ENCODE measurements at regions not wholly inside any gene's neighbourhood (a gene's known extent, or its start where the extent isn't known, plus 50 kb on each side); places are given as distances from the start of the nearest gene placed in this dataset.
A peak's percentile ranks its signal among the peaks of the same experiment; 100 is the strongest.

DNA sequence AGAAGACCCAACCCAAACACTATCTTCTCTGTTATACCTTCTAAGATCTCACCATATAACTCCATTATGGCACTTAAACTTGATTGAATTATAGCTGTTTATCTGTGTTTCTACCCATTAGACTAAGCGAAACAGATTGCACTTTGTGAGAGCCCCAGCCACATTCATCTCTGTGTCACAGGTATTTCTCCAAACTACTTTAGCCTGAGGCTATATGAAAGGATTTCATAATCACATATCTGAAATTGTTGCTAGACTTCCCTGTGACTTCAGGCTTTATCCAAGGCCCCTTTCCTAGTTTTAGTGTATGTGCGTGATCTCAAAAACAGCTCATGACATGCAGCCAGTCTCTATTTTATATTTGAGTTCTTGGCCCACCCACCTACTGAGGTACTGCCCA, 745.0 kb upstream of the ACVR2A start:
- DNase-seq = no peak

DNA sequence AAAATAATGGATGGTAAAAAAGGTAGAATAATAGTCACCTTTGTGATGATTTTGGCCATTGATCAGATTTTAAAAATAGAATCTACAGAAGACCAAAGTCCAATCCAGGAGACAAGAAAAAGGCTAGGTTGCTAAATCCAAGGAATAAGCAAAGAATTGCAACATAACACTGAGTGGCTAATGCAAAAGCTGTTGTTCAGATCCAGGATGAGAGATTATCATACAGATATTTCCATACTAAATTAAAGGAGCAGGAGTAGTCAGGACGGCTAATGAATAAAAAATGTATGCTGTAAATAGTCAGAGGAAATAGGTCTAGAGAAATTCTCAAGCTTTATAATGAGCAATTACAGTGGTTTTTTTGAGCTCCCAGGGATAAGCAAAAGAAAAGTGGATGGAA, 745.9 kb upstream of the ACVR2A start:
- DNase-seq = no peak

DNA sequence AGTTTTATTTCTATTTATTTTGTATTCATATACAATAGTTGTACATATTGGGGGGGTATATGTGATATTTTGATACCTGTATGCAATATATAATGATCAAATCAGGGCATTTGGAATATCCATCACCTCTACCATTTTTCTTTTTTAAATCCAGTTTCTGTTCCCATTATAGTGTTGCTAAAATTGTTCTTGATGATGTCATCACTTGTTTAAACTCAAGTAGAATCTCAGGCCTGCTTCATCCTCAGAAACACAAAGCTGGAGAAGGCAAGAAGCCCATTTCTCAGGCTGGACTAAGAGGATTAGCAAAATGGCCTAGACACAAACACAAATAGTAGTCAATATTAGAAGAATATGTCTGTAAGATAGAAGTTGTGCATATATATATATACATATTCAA, 747.1 kb upstream of the ACVR2A start:
- DNase-seq = no peak

DNA sequence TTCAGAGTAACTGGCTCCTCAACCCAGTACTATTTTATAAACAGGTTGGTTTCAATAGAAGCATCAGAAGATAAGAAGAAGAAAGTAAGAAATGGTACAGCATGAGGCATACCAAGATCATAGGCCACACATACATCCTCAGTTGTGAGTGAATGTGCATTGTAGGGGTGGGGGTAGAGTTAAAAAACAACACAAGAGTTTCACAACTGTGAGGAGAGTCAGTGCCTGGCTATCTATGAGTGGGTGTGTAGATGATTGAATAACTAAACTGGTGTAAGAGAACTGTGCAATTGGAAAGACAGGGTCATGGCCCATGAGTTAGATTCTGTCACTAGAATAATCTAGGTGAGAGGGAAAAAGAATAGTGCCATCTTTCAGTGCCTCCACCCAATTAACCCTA, 748.2 kb upstream of the ACVR2A start:
- no peak for DNase-seq

DNA sequence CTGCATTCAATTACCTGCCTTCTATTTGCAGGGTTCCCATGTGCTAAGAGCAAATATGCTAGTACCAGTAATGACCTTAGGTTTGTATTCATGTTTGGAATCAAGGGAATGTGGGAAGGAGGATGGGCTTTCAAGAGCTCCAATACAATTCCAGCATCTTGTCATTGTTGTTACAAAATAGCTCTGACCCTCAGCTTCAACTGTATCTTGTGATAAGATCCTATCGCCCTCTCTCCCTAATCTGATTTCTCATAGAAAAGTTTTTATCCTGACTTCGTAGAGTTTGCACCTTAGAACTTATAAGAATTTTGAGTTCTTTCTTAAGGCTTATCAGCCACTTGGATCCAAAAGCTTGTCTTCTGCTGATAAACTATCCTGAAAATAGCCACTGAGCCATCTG, 749.5 kb upstream of the ACVR2A start:
- no peak for DNase-seq

DNA sequence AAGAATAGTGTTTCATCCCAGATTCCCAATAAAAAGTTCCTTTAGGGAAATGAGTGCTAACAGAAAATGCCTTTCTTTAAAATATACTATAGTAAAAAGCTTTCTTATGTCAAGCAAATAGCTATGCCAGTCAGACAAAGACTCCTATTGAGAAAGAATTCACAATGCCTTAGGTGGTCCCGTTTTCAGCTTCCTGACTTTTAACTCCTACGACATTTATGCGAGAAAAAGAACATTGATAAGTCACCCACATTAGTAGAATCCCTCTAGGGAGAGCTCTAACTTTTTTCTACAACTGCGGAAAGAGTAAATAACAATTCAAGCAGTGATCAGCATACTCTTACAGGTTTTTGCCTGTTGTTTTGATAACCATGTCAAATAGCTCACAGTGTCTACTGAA, 750.8 kb upstream of the ACVR2A start:
- DNase-seq = no peak

DNA sequence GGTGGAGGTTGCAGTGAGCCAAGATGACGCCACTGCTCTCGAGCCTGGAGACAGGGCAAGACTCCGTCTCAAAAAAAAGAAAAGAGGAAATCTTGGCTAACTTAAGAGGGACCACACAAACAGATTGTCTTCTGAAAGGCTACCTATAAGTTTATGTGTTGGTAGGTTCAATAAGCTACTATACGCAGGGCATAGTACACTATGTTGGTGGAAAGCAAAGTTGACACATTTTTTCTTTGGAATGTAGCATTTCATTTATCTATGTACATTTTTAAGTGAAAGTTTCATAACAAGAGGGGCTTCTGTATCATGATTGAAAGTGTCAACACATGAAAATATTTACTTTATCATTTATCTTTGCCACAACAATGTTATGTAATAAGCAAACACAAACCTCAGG, 752.6 kb upstream of the ACVR2A start:
- no peak for DNase-seq

DNA sequence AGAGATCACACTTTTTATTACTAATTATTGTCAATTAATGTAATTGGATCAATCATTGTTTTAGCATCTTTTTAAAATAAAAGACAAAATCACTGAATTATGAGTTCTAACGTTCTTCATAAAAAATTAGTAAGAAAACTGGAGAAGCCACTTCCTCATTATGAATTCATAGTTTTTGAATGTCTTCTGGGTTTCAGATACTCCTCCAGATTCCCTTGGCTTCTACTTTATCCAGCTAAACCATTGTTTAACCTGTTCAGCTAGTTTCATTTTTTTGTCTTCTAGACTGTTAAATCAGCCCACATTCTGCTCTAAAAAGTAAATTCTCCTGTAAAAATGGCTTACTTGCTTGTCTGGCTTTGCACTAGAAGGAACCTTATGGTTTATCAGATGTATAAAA, 753.4 kb upstream of the ACVR2A start:
- no peak for DNase-seq

DNA sequence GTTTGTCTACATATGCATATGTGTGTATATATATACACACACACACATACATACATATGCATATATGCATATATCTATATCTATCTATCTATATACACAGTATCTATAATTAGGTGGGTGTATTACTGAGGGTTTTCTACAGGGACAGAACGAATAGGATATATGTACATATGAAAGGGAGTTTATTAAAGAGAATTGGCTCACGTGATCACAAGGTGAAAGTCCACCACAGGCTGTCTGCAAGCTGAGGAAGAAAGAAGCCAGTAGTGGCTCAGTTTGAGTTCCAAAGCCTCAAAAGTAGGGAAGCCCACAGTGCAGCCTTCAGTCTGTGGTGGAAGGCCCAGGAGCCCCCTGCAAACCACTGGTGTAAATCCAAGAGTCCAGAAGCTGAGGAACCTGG, 756.0 kb upstream of the ACVR2A start:
- DNase-seq = no peak

DNA sequence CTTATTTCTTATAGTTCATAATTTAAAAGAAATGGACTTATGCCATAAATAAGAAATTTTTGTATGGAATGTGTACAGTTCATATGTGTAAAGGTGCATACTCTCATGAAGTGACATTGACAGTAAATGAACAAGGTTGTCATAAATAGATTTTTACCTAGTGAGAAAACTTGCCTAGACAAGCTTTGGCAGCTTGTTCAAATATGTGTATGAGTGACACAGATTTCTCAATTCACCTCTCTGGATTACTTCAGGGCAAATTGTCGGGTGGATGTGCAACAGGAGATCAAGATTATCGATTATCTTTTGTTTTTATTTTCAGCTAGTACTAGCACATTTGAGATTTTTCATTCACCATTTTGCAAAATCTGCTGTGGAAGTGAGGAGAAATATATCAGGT, 758.1 kb upstream of the ACVR2A start:
- DNase-seq = no peak

DNA sequence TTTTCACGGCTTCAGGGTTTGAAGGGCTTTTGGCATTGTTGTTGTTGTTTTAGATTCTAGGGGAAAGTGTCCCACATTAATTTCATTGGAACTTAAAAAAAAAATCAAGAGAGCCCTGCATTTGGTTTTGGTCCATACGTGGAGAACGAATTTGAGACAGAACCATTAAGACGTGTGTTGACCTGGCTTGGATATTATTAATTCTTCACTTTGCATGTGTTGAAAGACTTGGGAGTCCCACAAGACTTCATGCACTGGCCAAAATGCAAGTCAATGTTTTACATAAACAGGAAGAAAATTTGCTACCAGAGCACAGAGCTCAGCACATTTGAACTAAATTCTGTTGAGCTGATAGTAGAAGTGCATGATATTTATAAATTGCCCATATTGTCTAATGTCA, 761.2 kb upstream of the ACVR2A start:
- no peak for DNase-seq

DNA sequence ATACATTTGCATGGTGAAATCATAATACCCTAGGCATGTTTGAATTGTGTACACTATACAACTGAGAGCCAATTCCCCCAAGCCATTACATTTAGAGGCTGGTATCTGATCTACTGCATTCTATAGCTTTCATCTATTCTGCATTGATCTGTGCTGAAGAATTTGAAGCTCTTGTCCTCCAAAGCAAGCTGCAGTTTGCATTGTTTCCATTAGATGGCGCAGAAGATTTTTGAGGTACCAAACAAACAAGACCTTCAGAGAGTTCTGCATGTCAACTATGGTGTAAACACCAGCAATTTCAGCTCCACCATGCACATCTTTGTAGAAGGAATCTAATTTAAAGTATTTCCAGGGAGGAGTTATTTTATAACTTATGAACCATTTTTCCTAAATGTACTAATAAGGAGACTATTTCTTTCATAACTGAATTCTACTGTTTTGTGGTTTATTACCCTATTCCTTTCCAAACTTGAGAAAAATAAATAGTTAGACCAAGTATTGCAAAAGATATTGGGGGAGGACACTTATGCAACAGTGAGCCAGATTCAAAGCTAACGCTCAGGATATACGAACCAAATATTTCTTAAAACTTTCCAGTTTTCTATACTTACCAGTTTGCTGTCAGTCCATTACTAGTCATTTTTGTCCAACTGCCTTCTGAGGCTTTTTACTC, 761.8 kb upstream of the ACVR2A start:
- DNase-seq = peak; percentile 30 to 42

DNA sequence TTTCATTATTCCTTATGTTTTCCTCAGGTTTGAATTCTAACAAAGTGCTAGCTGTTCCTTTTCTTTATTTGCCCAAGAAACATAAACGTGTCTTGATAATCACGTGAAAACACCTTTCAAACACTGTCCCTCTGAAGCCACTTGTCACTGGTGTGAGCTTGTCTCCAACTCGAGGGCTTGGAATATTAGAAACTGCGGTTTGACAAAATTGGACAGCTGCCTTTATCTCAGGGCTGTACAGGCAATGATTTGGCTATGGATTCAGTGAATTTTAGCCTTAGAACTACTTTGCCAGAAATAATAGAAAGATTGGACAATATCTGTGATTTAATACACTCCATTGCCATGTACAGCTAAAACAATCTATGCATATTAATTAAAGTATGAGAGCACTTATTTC, 763.0 kb upstream of the ACVR2A start:
- DNase-seq = no peak

DNA sequence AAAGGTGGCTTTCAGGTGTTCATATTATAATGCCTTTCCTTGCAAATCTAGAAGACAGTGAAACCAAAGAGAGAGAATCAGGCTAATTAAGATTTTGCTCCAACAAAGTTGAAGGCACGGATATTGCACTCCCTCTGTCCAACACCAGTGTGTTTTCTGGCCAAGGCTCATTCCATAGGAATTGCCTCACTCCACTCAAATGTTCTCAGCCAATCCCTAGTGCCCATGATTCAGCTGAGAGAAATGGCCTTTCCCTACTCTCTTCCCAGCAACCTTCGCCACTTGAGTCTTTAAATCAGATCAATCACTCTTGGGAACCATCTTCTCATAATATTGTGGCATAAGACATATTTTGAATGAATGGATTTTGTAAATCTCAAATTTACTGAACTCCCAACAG, 768.2 kb upstream of the ACVR2A start:
- DNase-seq = no peak

DNA sequence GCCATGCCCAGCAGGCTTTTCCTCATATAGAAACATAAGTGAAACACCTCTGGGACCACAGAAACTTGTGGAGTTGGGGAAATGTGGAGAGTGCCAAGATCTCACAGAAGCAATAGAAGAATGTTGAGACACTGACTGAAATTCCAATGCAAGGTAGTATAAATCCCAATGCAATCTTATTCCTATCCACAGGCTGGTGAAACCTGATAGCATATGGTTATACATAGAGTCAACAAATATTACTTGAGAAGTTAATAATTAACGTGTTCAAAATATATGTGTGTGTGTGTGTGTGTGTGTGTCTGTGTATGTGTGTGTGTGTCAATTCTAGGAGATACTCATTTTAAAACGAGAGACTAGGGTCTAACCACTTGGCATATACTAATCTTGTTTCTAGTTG, 776.8 kb upstream of the ACVR2A start:
- no peak for DNase-seq

DNA sequence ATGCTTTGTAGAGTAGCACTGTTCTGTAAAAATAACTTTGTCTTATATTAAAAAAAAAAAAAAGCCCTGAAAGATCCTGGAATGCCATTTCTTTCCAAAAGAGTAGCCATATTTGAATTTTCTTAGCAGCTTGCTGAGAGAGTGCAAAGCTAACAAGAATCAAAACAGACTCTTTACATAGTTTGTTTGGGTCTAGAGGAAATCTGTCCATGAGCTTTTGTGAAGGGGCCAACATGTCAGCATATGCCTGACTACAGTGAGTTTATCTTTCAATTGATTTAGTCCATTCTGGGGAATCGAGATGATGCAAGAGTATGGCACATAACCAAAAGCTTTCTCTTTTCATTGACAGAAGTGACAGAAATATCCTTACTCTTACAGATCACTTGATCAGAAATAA, 777.7 kb upstream of the ACVR2A start:
- DNase-seq = no peak

DNA sequence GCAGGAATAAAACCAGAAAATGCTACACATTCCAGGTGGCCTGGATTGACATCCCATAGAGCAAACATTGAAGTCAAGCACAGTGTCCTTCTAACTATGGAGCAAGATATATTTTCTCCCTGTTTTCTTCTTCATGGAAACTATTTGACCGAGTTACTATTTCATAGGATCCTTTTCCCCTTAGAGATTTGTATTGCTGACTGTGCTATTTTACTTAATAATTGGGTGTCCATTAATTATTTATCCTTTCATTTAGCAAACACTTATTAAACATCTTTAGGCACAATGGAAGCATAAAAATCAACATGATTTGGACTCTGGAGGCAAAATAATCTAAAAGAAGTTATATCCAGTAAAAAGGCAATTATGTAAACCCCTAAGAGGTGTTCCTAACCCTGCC, 782.8 kb upstream of the ACVR2A start:
- no peak for DNase-seq

DNA sequence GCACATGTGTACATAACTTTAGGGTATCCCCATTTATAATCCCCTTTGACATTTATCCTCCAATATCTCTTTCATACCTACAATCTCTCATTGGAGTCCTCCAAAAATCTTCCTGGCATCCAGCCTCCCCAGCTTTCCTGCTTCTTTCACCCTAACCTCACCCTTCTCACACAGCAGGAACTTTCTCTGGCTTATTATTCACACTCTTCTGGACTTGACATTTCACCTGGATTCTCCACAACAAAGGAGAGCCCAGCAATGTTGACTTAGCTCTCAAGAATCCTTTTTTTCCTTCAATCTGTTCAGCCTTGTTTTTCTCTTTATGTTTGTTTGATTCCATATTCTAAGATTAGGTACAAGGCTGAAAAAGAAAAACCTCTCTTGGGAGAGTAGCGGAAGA, 783.6 kb upstream of the ACVR2A start:
- DNase-seq = no peak

DNA sequence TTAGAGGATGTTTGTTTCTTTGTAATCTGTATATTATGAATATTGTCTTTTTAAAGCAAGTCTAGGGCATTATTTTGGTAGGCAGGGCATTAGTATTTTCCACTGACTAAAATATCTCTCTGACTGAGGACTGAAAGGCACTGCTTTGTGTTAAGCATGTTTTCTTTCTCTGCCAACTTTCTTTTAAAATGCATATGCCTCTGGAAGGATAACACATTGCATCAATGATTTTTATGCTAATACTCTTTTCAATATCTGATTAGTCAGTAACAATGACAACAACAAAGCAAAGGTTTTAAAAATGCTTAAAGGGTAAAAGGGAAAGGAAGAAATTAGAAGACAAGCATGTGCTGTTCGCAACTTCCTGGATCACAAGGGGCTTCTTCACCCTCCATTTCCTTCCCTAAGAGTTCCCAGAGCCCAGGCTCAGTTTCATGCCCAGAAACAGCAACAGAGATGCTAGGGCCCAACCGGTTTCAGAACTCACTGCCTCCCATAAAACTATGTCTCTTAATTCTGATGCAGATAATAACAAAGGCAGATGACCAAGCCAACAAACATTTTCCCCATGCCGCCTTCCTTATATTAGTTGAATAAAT, 786.8 kb upstream of the ACVR2A start:
- DNase-seq = no peak

DNA sequence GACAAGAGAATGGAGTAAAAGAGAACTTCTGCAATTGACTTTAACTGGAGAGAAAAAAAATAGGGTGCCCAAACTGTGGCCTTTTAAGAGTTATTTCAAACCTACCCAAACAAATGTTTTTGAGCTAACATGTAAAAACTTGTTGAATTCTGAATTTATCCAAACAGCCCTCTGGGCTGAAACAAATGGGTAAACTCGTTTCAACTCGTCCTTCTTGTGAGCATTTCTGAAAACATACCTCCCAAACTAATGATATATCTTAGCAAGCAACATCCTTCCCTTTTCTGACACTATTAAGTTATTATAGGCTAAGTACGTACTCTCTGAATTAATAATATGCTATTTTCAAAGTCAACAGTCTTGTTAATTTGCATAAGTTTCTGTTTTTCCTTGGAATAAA, 793.0 kb upstream of the ACVR2A start:
- no peak for DNase-seq

DNA sequence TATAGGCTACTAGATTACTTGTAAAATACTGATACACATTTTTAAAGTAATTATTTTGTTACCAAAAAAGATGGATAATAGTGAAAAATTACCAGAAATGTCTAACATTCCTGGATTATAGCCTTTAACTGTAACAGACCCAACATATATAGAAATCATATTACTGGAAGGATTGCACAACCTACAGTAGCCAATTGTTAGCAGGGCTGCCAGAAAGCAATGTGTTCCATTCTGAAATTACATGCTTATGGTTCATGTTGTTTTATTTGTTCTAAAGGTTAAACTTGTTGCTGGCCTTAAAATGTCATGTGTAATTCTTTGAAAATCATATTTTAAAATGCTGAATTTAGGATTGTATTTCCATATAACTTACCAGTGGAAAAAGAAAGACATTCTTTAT, 793.6 kb upstream of the ACVR2A start:
- no peak for DNase-seq

DNA sequence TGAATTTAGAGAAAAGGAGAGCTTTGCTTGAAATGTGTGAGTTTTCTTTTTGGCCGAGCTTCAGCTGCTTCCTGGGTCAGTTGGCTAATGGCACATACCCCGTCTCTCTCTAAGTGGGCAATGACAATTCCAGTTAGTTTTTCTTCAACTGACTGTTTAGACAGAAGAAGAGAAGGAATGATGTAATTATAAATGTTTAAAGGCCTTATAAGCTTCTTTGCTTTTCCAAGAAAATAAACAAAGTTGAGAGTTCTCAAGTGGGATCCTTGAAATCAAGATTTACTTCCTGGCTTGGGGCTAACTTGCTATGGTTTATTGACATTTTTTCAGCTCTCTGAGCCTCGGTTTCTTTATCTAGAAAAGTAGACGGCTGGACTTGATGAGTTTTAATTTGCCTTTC, 794.9 kb upstream of the ACVR2A start:
- DNase-seq = no peak

DNA sequence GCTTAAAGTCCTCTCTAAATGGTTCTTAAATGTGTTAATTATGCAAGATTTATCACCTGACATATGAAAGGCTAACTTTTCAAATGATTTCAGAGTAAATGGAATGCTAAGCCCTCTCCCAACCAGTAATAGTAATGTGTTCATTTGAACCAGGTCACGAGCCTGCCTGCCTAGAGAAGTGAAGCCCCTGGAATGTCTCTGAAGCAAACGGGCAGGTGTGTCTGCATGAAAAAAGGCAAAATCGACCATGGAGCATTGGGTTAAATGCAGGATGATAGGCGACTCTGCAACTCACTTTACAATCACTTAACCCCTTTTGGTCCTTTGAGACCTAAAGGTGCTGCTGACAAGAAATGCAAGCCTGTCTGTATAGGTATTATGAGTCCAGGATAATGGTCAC, 798.4 kb upstream of the ACVR2A start:
- DNase-seq = no peak

DNA sequence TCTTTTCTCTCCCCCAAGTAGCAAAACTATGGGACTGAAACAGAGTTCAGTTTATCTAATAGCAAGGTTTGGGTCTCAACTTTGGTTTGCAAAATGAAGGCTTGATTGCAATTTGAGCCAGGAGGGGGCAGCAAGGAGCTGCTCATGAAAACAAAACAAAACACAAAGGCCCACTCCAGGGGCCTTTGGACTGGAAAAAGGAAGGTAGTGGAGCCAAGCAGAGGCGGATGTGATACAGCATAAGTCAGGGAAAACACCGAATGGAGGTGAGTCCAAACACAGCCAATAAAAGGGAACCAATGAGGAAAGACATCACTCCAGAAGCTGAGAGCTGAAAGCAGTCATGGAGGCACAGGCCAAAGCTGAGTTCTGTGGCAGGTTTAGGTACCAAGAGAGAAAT, 799.7 kb upstream of the ACVR2A start:
- DNase-seq = peak; percentile 28 to 35

DNA sequence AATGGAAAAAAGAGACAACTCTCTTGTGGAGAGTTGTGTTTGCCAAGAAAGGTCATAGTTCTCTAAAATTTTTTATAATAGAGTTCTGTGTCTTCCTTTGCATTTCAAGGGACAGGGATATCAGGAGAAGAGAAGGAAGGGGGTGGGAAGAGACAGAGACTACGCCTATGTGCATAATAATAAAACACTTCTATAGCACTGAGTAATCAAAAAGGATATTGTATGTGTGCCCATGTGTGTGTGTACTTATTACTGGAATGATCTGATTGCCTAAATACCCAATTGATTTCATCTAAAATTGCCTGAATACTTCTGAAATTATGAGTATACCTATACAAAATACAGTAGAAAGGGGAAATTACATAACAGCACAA, 803.7 kb upstream of the ACVR2A start:
- DNase-seq = no peak
